Body of pancreas (tissue), 4 donors: ENCODE measurements at regions not wholly inside any gene's neighbourhood (a gene's known extent, or its start where the extent isn't known, plus 50 kb on each side); places are given as distances from the start of the nearest gene placed in this dataset.

ENCODE experiments used
- ATAC-seq: fragments of 150-250 bp; one replicate; pipeline ENCODE4 v1.9.1; 2016
- DNase-seq, 4 donors: peaks; one replicate each; pipeline ENCODE4 v3.0.0-alpha.2; 2019
- H3K27ac ChIP-seq, 4 donors: fragments of 200-600 bp; sonication (generic); 1 replicate in 3 of 4; 2 replicates in 1 of 4; pipeline versions ENCODE4 v1.5.1 to v1.6.1; 2016 to 2019; ENCODE audit warnings: mild to moderate bottlenecking in 1 of 4, mixed read lengths in 1 of 4, moderate library complexity in 1 of 4
- H3K27me3 ChIP-seq, 2 donors: fragments of 200-600 bp; sonication (generic); one replicate each; pipeline ENCODE4 v1.6.0; 2016; ENCODE audit warnings: mild to moderate bottlenecking in 1 of 2
- H3K36me3 ChIP-seq, 2 donors: fragments of 200-600 bp; sonication (generic); replicated peaks in 1 of 2; 2 replicates each; pipeline ENCODE4 v1.5.1; 2016; ENCODE audit warnings: low read depth in 2 of 2; ENCODE audit not compliant: insufficient read depth in 1 of 2
- H3K4me1 ChIP-seq: fragments of 200-600 bp; sonication (generic); one replicate; pipeline ENCODE4 v1.6.0; 2016
- H3K4me3 ChIP-seq, 2 donors: fragments of 200-600 bp; sonication (generic); 1 replicate in 1 of 2; 2 replicates in 1 of 2; pipeline ENCODE4 v1.5.1; 2016 to 2019
- H3K9me3 ChIP-seq, 3 donors: fragments of 200-600 bp; sonication (generic); 1 replicate in 2 of 3; 2 replicates in 1 of 3; pipeline ENCODE4 v1.5.1; 2016
- POLR2A ChIP-seq, 3 donors: fragments of 450-650 bp; IDR thresholded peaks; one replicate each; pipeline ENCODE4 v1.6.1; 2016; ENCODE audit warnings: antibody characterized with exemption in 3 of 3, mild to moderate bottlenecking in 2 of 3
- WGBS, 2 donors: methylation state at CpG; one replicate each; pipeline ENCODE4 v1.1.5; 2017; 5-methylcytosine and 5-hydroxymethylcytosine counted together
- intact Hi-C: fragments of 100-400 bp; cut with DNase I; formaldehyde crosslinking; loops from one replicate; pipeline ENCODE4 v1.15.1; 2023
- TF ChIP-seq, protein P1 (sequence below), 7 experiments: fragments of 450-650 bp in 4 of 7; fragments of 200-600 bp in 3 of 7; sonication (generic) in 3 of 7; IDR thresholded peaks; one replicate each; pipeline ENCODE4 v1.5.1; 2016 to 2019; ENCODE audit warnings: antibody characterized with exemption in 7 of 7

DNA sequence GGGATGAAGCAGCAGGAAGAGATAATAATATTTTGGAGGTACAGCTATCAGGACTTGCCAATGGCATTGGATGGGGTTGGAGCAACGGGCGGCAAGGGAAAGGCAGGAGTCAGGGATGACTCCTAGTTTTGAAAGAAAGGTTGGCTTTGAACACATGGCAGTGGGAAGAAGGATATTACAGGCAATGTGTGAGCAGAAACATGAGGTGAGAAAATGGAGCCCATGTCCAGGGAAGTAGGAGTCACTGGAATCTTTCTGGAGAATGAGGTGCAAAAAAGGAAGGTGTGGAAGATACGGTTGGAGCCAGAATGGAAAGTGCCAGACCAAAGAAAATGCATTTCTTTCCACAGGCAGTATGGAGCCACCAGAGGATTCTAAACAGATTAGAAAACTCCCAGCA is 288.5 kb upstream of the KAZN start:
- Histone ChIP-seq H3K36me3 (no peaks in the 10 kb centered on the region), H3K27ac (no peak overlapping the region), H3K4me3 (no peak overlapping the region), H3K4me1 (no peaks in the 10 kb centered on the region), H3K27me3 (no peaks in the 10 kb centered on the region), H3K9me3 (no peaks in the 10 kb centered on the region)
- TF ChIP-seq, protein P1, sequence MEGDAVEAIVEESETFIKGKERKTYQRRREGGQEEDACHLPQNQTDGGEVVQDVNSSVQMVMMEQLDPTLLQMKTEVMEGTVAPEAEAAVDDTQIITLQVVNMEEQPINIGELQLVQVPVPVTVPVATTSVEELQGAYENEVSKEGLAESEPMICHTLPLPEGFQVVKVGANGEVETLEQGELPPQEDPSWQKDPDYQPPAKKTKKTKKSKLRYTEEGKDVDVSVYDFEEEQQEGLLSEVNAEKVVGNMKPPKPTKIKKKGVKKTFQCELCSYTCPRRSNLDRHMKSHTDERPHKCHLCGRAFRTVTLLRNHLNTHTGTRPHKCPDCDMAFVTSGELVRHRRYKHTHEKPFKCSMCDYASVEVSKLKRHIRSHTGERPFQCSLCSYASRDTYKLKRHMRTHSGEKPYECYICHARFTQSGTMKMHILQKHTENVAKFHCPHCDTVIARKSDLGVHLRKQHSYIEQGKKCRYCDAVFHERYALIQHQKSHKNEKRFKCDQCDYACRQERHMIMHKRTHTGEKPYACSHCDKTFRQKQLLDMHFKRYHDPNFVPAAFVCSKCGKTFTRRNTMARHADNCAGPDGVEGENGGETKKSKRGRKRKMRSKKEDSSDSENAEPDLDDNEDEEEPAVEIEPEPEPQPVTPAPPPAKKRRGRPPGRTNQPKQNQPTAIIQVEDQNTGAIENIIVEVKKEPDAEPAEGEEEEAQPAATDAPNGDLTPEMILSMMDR (IDR thresholded peaks at IDR 0.05) = no peak
- no peak for TF ChIP-seq POLR2A (IDR thresholded peaks at IDR 0.05)
- intact Hi-C loops = no loop called here
- WGBS, 2 donors = 83% methylated on average over 3 of the region's 3 CpGs
- ATAC-seq (no peak), DNase-seq (no peak)

DNA sequence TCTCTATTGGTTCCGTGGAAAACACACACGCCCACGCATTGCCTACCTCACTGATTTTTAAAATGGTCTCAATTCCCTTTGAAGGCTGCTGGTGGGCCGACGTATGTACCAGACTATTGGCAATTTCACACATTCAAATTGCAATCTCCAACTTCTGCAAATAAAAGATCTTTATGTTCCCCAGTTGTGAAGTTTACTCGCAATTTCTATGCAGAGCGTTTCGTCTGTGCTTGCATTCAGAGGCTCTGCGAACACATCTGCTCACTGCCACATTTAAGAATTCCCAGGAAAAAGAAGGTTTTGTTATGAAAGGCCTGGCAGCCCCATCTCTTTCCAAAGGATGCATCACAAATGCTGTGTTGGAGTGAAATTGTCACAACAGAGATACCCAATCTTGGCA is 288.0 kb upstream of the KAZN start:
- no peak overlapping the region for H3K27ac ChIP-seq
- no peaks in the 10 kb centered on the region for H3K36me3 ChIP-seq
- H3K4me1 ChIP-seq = no peaks in the 10 kb centered on the region
- TF ChIP-seq POLR2A (IDR thresholded peaks at IDR 0.05) = no peak
- TF ChIP-seq, protein P1 (IDR thresholded peaks at IDR 0.05) = no peak
- no peak for ATAC-seq
- H3K9me3 ChIP-seq = no peaks in the 10 kb centered on the region
- WGBS, 2 donors = 81 to 91% methylated on average over 9 of the region's 9 CpGs
- intact Hi-C loops = no loop called here
- no peak for DNase-seq
- H3K4me3 ChIP-seq = no peak overlapping the region
- no peaks in the 10 kb centered on the region for H3K27me3 ChIP-seq

DNA sequence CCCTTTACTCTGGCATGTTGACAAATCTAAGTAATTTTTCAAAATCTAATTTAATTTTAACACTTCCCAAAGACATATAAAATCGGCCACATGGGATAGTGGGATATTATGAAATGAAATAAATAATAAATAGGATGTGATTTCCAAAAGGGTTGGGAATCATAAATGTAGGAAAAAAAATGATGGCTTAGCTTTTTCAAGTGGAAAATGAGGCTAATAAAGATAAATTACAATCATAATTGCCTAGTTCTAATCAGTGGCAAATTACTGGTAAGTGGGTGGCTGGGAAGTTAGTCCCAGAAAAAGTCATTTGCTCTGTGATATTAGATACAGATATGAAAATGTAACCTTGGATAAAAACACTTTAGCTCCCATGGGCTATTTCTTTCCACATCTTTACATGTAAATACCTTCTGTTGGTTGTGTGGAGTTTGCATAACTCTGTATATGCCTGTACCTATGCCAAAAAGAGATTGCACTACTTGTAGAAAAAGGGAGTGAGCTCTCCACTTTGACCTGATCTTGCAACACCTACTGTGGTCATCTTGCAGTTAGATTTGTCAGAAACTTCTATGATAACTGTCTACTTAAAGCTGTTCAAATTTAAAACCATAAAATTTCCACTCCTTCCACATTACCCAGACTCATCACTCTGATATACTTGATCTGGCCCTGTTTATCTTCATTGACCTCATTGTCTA is 284.6 kb upstream of the KAZN start:
- Histone ChIP-seq H3K36me3 (no peaks in the 10 kb centered on the region), H3K4me1 (no peaks in the 10 kb centered on the region), H3K9me3 (no peaks in the 10 kb centered on the region), H3K27ac (no peak overlapping the region), H3K27me3 (no peaks in the 10 kb centered on the region), H3K4me3 (no peak overlapping the region)
- TF ChIP-seq, protein P1 (IDR thresholded peaks at IDR 0.05) = no peak
- no peak for TF ChIP-seq POLR2A (IDR thresholded peaks at IDR 0.05)
- intact Hi-C loops = no loop called here
- ATAC-seq (no peak), DNase-seq (no peak)
- WGBS, 2 donors = 52 to 54% methylated on average over 1 of the region's 1 CpG

DNA sequence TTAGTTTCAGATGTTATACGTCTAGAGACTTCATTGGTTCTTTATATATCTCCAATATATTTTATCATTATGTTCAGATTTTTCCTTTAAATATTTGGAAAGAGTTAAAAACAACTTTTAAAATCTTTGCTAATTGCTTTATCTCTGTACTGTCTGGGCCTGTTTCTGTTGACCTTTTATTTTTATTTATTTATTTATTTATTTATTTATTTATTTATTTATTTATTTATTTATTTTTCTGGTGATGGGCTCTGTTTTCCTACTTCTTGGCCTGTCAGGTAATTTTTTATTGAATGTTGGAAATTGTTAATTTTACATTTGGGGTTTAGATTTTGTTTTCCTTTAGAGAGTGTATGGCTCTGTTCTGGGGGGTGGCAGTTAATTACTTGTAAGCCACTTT is 279.7 kb upstream of the KAZN start:
- Histone ChIP-seq H3K27me3 (no peaks in the 10 kb centered on the region), H3K9me3 (no peaks in the 10 kb centered on the region), H3K36me3 (no peaks in the 10 kb centered on the region), H3K4me3 (no peak overlapping the region), H3K4me1 (no peaks in the 10 kb centered on the region), H3K27ac (no peak overlapping the region)
- TF ChIP-seq, protein P1 (IDR thresholded peaks at IDR 0.05) = no peak
- TF ChIP-seq POLR2A (IDR thresholded peaks at IDR 0.05) = no peak
- DNase-seq (no peak), ATAC-seq (no peak)
- intact Hi-C loops = no loop called here
- WGBS, 2 donors = 67 to 75% methylated on average over 1 of the region's 1 CpG

DNA sequence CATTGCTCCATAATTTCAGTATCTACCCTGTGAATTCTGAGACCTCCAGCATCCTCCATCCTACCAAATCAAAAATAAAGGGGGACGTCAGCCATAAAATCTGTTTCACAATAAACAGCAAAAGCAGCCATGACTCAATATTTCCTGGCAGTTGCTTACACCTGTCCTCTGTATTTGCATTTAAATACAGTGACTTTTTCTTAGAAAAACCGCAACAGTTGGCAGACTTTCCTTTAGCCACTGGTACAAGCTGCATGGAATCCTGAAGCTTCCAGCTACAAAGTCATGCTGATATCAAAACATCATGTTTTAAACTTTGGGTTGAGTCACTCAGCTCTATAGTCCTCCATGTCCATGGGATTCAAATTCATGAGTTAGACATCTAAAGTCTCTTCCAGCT is 278.0 kb upstream of the KAZN start:
- Histone ChIP-seq H3K9me3 (no peaks in the 10 kb centered on the region), H3K27ac (no peak overlapping the region), H3K27me3 (no peaks in the 10 kb centered on the region), H3K36me3 (no peaks in the 10 kb centered on the region), H3K4me1 (no peaks in the 10 kb centered on the region), H3K4me3 (no peak overlapping the region)
- 47 to 56% methylated on average over 2 of the region's 2 CpGs for WGBS, 2 donors
- no peak for DNase-seq
- TF ChIP-seq POLR2A (IDR thresholded peaks at IDR 0.05) = no peak
- TF ChIP-seq, protein P1 (IDR thresholded peaks at IDR 0.05) = no peak
- no peak for ATAC-seq
- intact Hi-C loops = no loop called here
